Osteoblast (primary cell): ENCODE measurements at regions not wholly inside any gene's neighbourhood (a gene's known extent, or its start where the extent isn't known, plus 50 kb on each side); places are given as distances from the start of the nearest gene placed in this dataset.

Experiments used
- DNase-seq: peaks from one replicate; pipeline ENCODE4 v3.0.0; 2011; ENCODE audit warnings: low spot score, mixed read lengths; ENCODE audit not compliant: insufficient read length; ENCODE audit errors: missing footprints
- H2AFZ ChIP-seq: 2 replicates; pipeline ENCODE4 v1.6.0; 2011; ENCODE audit warnings: mild to moderate bottlenecking, low read length
- H3K27ac ChIP-seq: 2 replicates; pipeline ENCODE4 v1.5.1; 2011; ENCODE audit warnings: mild to moderate bottlenecking, low read depth, low read length, moderate library complexity
- H3K27me3 ChIP-seq: 2 replicates; pipeline ENCODE4 v1.6.0; 2012; ENCODE audit warnings: mild to moderate bottlenecking, control low read depth, inconsistent platforms, low read length, moderate library complexity; ENCODE audit not compliant: insufficient read depth
- H3K36me3 ChIP-seq: 2 replicates; pipeline ENCODE4 v1.5.1; 2011; ENCODE audit warnings: mild to moderate bottlenecking, low read length, control low read depth, moderate library complexity; ENCODE audit not compliant: insufficient read depth
- H3K4me1 ChIP-seq: 2 replicates; pipeline ENCODE4 v1.5.1; 2011; ENCODE audit warnings: mild to moderate bottlenecking, low read length, control low read depth, moderate library complexity; ENCODE audit not compliant: insufficient read depth
- H3K4me2 ChIP-seq: 2 replicates; pipeline ENCODE4 v1.6.0; 2011; ENCODE audit warnings: mild to moderate bottlenecking, low read length; ENCODE audit not compliant: insufficient read depth
- H3K4me3 ChIP-seq: fragments of 200-600 bp; sonication (generic); 3 replicates; pipeline ENCODE4 v1.5.1; 2012; ENCODE audit warnings: mild to moderate bottlenecking, low read length, inconsistent platforms; ENCODE audit not compliant: insufficient read depth
- H3K79me2 ChIP-seq: 2 replicates; pipeline ENCODE4 v1.6.0; 2012; ENCODE audit warnings: mild to moderate bottlenecking, low read length, control low read depth, inconsistent platforms; ENCODE audit not compliant: insufficient read depth
- H3K9me3 ChIP-seq: 2 replicates; pipeline ENCODE4 v1.5.1; 2011; ENCODE audit warnings: low read depth, low read length, control low read depth
- H4K20me1 ChIP-seq: 2 replicates; pipeline ENCODE4 v1.6.0; 2012; ENCODE audit warnings: mild to moderate bottlenecking, low read length, control low read depth; ENCODE audit not compliant: insufficient read depth
- CTCF ChIP-seq: IDR thresholded peaks from 2 replicates; pipeline ENCODE4 v1.5.1; 2011; ENCODE audit warnings: mild to moderate bottlenecking, low read depth, low read length, moderate library complexity; ENCODE audit errors: extremely low read depth

- Histone ChIP-seq H3K79me2 (no peaks in the 10 kb centered on the region), H3K4me3 (no peak overlapping the region), H2AFZ (no peak overlapping the region), H3K36me3 (no peaks in the 10 kb centered on the region), H3K27ac (no peak overlapping the region), H3K27me3 (peaks cover 3% of the 10 kb centered on the region), H3K4me2 (no peak overlapping the region), H3K4me1 (peaks cover 8% of the 10 kb centered on the region), H4K20me1 (no peaks in the 10 kb centered on the region), H3K9me3 (no peaks in the 10 kb centered on the region)
- no peak for DNase-seq
- no peak for TF ChIP-seq CTCF
Measured at GRCh38 chr6:6861351-6861894, 246.3 kb upstream of the RREB1 start.

- no peak for TF ChIP-seq CTCF
- Histone ChIP-seq H3K79me2 (no peaks in the 10 kb centered on the region), H3K36me3 (no peaks in the 10 kb centered on the region), H3K9me3 (no peaks in the 10 kb centered on the region), H3K27ac (no peak overlapping the region), H2AFZ (no peak overlapping the region), H4K20me1 (no peaks in the 10 kb centered on the region), H3K4me3 (no peak overlapping the region), H3K4me2 (no peak overlapping the region), H3K4me1 (peaks cover 4% of the 10 kb centered on the region), H3K27me3 (peaks cover 3% of the 10 kb centered on the region)
- no peak for DNase-seq
Measured at GRCh38 chr6:6861995-6862394, 245.8 kb upstream of the RREB1 start.

GRCh38 chr6:6863970-6864639, 243.7 kb upstream of the RREB1 start:
- H4K20me1 ChIP-seq = no peaks in the 10 kb centered on the region
- H3K36me3 ChIP-seq = no peaks in the 10 kb centered on the region
- no peak overlapping the region for H3K4me2 ChIP-seq
- DNase-seq = no peak
- no peak overlapping the region for H3K4me3 ChIP-seq
- H3K9me3 ChIP-seq = no peaks in the 10 kb centered on the region
- no peaks in the 10 kb centered on the region for H3K79me2 ChIP-seq
- peaks cover 3% of the 10 kb centered on the region for H3K4me1 ChIP-seq
- H3K27ac ChIP-seq = no peak overlapping the region
- TF ChIP-seq CTCF = no peak
- no peaks in the 10 kb centered on the region for H3K27me3 ChIP-seq
- H2AFZ ChIP-seq = no peak overlapping the region

- Histone ChIP-seq H2AFZ (no peak overlapping the region), H3K4me2 (no peak overlapping the region), H3K79me2 (no peaks in the 10 kb centered on the region), H3K4me1 (peaks cover 3% of the 10 kb centered on the region), H3K36me3 (no peaks in the 10 kb centered on the region), H3K9me3 (no peaks in the 10 kb centered on the region), H3K27me3 (no peaks in the 10 kb centered on the region), H4K20me1 (no peaks in the 10 kb centered on the region), H3K27ac (no peak overlapping the region), H3K4me3 (no peak overlapping the region)
- no peak for TF ChIP-seq CTCF
- no peak for DNase-seq
Measured at GRCh38 chr6:6865611-6866010, 242.2 kb upstream of the RREB1 start.
